Transverse colon (tissue), 4 donors: ENCODE measurements at regions not wholly inside any gene's neighbourhood (a gene's known extent, or its start where the extent isn't known, plus 50 kb on each side); places are given as distances from the start of the nearest gene placed in this dataset.

Experiments used
- CTCF ChIP-seq, 5 experiments: fragments of 200-600 bp in 3 of 5; fragments of 450-650 bp in 2 of 5; sonication (generic) in 3 of 5; IDR thresholded peaks; 1 replicate in 2 of 5; 2 replicates in 3 of 5; pipeline ENCODE4 v1.5.1; 2016 to 2017; ENCODE audit warnings: antibody characterized with exemption in 5 of 5, inconsistent platforms in 3 of 5, mild to moderate bottlenecking in 2 of 5, moderate library complexity in 1 of 5
- POLR2AphosphoS5 ChIP-seq, 3 donors: sonication (generic); formaldehyde crosslinking; IDR thresholded peaks; one replicate each; pipeline ENCODE4 v1.6.1; 2016; ENCODE audit warnings: antibody characterized with exemption in 3 of 3

GRCh38 chr3:187954516-187954872, 199.5 kb upstream of the LPP start:
- no peak for TF ChIP-seq CTCF (IDR thresholded peaks at IDR 0.05)
- no peak for TF ChIP-seq POLR2AphosphoS5 (IDR thresholded peaks at IDR 0.05)
